T-helper 22 cell (primary cell): ENCODE measurements at regions not wholly inside any gene's neighbourhood (a gene's known extent, or its start where the extent isn't known, plus 50 kb on each side); places are given as distances from the start of the nearest gene placed in this dataset.

Source experiments
- DNase-seq: peaks from one replicate; pipeline ENCODE4 v3.0.0-alpha.2; 2020; ENCODE audit warnings: low read depth

DNA sequence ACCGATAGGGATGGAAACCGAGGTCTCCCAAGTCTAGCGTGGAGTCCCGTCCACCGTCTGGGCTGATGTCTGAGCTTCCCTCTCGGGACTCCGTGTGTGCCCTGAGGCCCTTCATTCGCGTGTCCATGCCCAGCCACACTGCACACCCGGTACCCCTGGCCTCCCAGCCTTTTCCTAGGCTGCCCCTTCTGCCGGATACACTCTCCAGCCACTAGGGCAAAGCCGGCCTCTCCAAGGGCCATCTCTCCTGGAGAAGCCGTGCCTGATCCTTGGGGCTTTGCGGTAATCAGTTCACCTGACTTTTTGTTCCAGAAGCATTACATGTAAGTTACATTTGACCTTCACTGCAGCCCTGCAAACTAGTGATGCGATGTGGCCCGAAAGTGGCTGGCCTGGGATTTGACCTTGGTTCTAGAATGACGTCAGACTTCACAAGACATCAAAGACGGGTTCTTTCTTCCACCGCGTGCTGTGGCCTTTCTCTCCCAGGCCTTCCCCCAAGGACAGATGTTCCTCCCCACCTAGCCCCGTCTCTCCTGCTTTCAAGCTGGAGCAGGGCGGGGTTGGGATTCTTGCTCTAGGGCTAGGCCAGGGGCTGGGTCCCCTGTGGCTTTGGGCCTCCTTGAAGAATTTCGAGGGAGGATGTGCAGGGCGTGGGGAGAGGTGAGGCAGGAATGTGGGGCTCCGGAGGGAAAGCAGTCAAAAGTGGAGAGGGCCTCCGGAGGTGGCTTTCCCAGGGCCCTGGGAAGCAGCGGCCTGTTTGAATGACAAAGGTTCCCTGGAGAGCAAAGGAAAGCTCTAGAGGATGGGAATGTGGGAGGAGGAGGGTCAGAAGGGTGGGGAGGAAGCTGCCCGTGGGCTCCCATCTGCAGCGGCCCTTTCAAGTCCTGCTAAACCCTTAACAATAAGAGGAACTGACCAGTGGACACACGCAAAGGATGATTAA, 49.7 kb upstream of the SLC2A1 start:
- DNase-seq, result no peak
